NT2/D1 (cell line): ENCODE measurements at regions not wholly inside any gene's neighbourhood (a gene's known extent, or its start where the extent isn't known, plus 50 kb on each side); places are given as distances from the start of the nearest gene placed in this dataset.

Experiments
- SUZ12 ChIP-seq: IDR thresholded peaks from 2 replicates; pipeline ENCODE4 v1.6.1; 2011; ENCODE audit not compliant: insufficient read length, insufficient read depth; ENCODE audit errors: extremely low read depth
- YY1 ChIP-seq: IDR thresholded peaks from 2 replicates; pipeline ENCODE4 v1.6.1; 2011; ENCODE audit not compliant: insufficient read length, insufficient read depth
- ZNF274 ChIP-seq: IDR thresholded peaks from 2 replicates; pipeline ENCODE4 v1.6.1; 2011; ENCODE audit warnings: mild to moderate bottlenecking, low read depth, low read length

GRCh38 chr16:52690468-52690867, 143.5 kb upstream of the TOX3 start:
- TF ChIP-seq ZNF274: no peak
- no peak for TF ChIP-seq SUZ12
- TF ChIP-seq YY1: no peak
